ENCODE measurements at regions not wholly inside any gene's neighbourhood (a gene's known extent, or its start where the extent isn't known, plus 50 kb on each side); places are given as distances from the start of the nearest gene placed in this dataset.

DNA sequence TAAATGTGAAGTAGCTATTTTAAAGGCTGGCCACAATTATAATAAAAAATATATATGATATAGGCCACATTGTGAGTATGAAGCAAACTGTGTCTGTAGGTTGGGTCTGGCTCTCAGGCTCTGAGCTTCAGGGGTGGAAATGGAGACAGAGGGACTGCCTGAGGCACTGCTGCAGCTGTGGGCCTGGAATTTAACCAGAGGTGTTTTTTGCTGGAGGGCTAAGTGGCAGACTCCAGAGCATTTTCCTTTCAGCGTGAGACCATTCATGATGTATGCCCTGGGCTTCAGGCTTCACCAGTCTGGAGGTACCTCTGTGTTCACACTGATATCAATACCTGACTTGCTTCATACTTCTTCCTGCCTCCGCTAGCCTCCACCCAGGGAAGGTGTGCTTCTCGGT lies 64.9 kb upstream of the IL12B start:
- Histone ChIP-seq H3K4me2 (no peak overlapping the region), H2AFZ (ENCODE audit: low read depth) (no peak overlapping the region), H3K4me3 (IDR thresholded peaks at IDR 0.05; ENCODE audit: insufficient read depth, low read depth, low read length) (no peak overlapping the region), H3K27me3 (ENCODE audit: insufficient read depth, low read depth) (no peaks in the 10 kb centered on the region), H4K20me1 (ENCODE audit: insufficient read depth) (no peaks in the 10 kb centered on the region), H3K4me1 (ENCODE audit: low read depth, poor library complexity, severe bottlenecking) (no peaks in the 10 kb centered on the region), H3K9ac (no peak overlapping the region), H3K36me3 (ENCODE audit: insufficient read depth) (no peaks in the 10 kb centered on the region), H3K79me2 (ENCODE audit: insufficient read depth, low read depth) (no peaks in the 10 kb centered on the region), H3K27ac (no peak overlapping the region)
- TF ChIP-seq, protein P1, sequence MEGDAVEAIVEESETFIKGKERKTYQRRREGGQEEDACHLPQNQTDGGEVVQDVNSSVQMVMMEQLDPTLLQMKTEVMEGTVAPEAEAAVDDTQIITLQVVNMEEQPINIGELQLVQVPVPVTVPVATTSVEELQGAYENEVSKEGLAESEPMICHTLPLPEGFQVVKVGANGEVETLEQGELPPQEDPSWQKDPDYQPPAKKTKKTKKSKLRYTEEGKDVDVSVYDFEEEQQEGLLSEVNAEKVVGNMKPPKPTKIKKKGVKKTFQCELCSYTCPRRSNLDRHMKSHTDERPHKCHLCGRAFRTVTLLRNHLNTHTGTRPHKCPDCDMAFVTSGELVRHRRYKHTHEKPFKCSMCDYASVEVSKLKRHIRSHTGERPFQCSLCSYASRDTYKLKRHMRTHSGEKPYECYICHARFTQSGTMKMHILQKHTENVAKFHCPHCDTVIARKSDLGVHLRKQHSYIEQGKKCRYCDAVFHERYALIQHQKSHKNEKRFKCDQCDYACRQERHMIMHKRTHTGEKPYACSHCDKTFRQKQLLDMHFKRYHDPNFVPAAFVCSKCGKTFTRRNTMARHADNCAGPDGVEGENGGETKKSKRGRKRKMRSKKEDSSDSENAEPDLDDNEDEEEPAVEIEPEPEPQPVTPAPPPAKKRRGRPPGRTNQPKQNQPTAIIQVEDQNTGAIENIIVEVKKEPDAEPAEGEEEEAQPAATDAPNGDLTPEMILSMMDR (conservative IDR thresholded peaks at IDR 0.05; ENCODE audit: low read depth, low read length), result no peak

DNA sequence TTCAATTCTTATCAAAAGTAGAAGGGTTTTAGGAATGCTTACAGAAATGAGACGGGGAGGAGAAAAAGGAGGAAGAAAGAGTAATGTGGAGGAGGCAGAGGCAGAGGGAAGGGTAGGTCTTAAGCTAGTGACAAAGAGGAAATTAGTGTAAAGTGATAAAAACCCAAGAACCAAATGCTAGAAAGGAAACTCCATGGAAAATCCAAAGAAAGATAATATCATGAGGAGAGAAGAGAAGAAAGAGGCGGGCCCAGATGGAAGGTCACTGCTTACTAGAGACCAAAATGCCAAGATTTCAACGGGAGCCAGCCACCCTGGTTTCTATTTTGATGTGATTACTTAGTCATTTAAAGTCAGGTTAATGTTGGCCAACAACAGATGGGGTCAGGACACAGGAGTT lies 68.6 kb upstream of the IL12B start:
- Histone ChIP-seq H3K36me3 (ENCODE audit: insufficient read depth) (no peaks in the 10 kb centered on the region), H3K4me2 (no peak overlapping the region), H3K27ac (no peak overlapping the region), H3K27me3 (ENCODE audit: insufficient read depth, low read depth) (no peaks in the 10 kb centered on the region), H3K9ac (no peak overlapping the region), H3K4me3 (IDR thresholded peaks at IDR 0.05; ENCODE audit: insufficient read depth, low read depth, low read length) (no peak overlapping the region), H2AFZ (ENCODE audit: low read depth) (no peak overlapping the region), H3K4me1 (ENCODE audit: low read depth, poor library complexity, severe bottlenecking) (no peaks in the 10 kb centered on the region), H3K79me2 (ENCODE audit: insufficient read depth, low read depth) (no peaks in the 10 kb centered on the region), H4K20me1 (ENCODE audit: insufficient read depth) (no peaks in the 10 kb centered on the region)
- TF ChIP-seq, protein P1 (conservative IDR thresholded peaks at IDR 0.05; ENCODE audit: low read depth, low read length), result no peak

DNA sequence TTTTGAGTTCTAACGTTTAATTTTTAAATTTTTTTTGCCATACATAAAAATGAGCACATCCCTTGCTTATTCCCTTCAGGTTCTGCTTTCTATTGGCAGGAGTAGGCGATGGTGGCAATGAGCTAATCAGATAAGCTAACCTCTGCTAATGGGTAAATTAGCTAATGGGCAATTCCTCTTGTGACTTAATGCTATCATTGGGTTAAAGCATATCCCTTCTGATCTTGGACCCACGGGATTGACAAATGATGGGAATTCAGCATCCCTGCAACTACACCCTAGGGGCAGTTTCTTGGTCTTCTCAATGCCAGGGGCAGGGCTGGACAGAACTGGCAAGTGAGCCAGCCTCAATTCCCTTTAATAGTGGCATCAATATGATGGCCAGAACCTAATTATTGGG lies 70.2 kb upstream of the IL12B start:
- no peaks in the 10 kb centered on the region for H4K20me1 ChIP-seq (ENCODE audit: insufficient read depth)
- TF ChIP-seq, protein P1 (conservative IDR thresholded peaks at IDR 0.05; ENCODE audit: low read depth, low read length), result no peak

GRCh38 chr5:159402311-159402710 lies 72.0 kb upstream of the IL12B start:
- Histone ChIP-seq H3K4me2 (no peak overlapping the region), H3K4me3 (IDR thresholded peaks at IDR 0.05; ENCODE audit: insufficient read depth, low read depth, low read length) (no peak overlapping the region), H3K9ac (no peak overlapping the region), H4K20me1 (ENCODE audit: insufficient read depth) (no peaks in the 10 kb centered on the region), H3K79me2 (ENCODE audit: insufficient read depth, low read depth) (no peaks in the 10 kb centered on the region), H3K27me3 (ENCODE audit: insufficient read depth, low read depth) (no peaks in the 10 kb centered on the region), H3K4me1 (ENCODE audit: low read depth, poor library complexity, severe bottlenecking) (no peaks in the 10 kb centered on the region), H3K27ac (no peak overlapping the region), H2AFZ (ENCODE audit: low read depth) (no peak overlapping the region), H3K36me3 (ENCODE audit: insufficient read depth) (no peaks in the 10 kb centered on the region)
- TF ChIP-seq, protein P1 (conservative IDR thresholded peaks at IDR 0.05; ENCODE audit: low read depth, low read length), result no peak

More for the DNA sequence above, 70.2 kb upstream of the IL12B start:
- H3K27me3 ChIP-seq (ENCODE audit: insufficient read depth, low read depth), result no peaks in the 10 kb centered on the region
- no peaks in the 10 kb centered on the region for H3K79me2 ChIP-seq (ENCODE audit: insufficient read depth, low read depth)
- no peak overlapping the region for H3K4me2 ChIP-seq
- H3K4me1 ChIP-seq (ENCODE audit: low read depth, poor library complexity, severe bottlenecking), result no peaks in the 10 kb centered on the region
- H3K9ac ChIP-seq, result no peak overlapping the region
- H3K27ac ChIP-seq, result no peak overlapping the region
- H3K4me3 ChIP-seq (IDR thresholded peaks at IDR 0.05; ENCODE audit: insufficient read depth, low read depth, low read length), result no peak overlapping the region
- no peak overlapping the region for H2AFZ ChIP-seq (ENCODE audit: low read depth)
- no peaks in the 10 kb centered on the region for H3K36me3 ChIP-seq (ENCODE audit: insufficient read depth)

Measured in KMS-11 (cell line).